GM18505 (cell line): ENCODE measurements at regions not wholly inside any gene's neighbourhood (a gene's known extent, or its start where the extent isn't known, plus 50 kb on each side); places are given as distances from the start of the nearest gene placed in this dataset.
A peak's percentile ranks its signal among the peaks of the same experiment; 100 is the strongest.

Experiments used
- ATAC-seq: cut with Tn5 transposase; IDR thresholded peaks from one replicate; pipeline ENCODE4 v1.9.1; 2021; ENCODE audit not compliant: unreplicated experiment
- POLR2A ChIP-seq: IDR thresholded peaks from 4 replicates; pipeline ENCODE4 v1.6.1; 2011; ENCODE audit warnings: borderline replicate concordance; ENCODE audit not compliant: insufficient read depth, insufficient read length; ENCODE audit errors: extremely low read depth

GRCh38 chr4:137774501-137774900 lies 242.2 kb upstream of the PCDH18 start:
- no peak for ATAC-seq
- no peak for TF ChIP-seq POLR2A

GRCh38 chr4:137768881-137769280 lies 236.6 kb upstream of the PCDH18 start:
- ATAC-seq, result no peak
- TF ChIP-seq POLR2A, result no peak

DNA sequence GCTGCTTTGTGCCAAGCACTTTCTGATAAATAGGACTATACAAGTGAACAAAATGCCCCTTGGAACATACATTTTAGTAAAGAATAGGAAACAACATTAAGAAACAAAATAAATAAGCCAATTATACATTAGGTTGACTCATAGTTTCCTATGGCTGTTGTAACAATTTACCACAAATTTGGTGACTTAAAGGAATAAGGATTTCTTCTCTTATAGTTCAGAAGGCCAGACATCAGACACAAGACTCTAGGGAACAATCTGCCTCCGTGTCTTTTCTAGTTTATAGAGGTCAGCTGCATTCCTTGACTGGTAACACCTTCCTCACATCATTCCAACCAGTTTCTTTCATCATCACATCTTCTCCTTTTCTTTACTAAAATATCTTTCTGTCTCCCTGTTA lies 235.9 kb upstream of the PCDH18 start:
- no peak for ATAC-seq

DNA sequence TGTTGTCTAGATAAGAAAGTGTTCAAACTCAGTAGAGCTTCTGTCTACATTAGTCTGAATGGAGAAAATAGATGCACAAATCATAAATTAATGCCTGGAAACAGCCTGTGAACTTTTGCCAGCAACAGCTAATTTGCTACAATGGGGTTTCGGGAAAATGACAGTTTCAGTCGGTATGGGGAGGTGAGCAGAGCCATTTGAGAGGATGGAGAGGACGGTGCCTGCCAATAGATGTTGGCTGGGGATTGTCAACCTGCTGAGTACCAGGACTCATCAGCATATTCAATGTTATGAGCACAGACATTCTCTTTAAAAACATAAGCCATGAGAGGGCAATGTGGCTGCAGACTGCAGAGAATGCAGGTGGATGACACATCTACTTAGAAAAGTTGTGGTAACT lies 230.3 kb upstream of the PCDH18 start:
- no peak for TF ChIP-seq POLR2A
- ATAC-seq, result no peak

More for the DNA sequence above, 235.9 kb upstream of the PCDH18 start:
- TF ChIP-seq POLR2A, result no peak

- ATAC-seq, result no peak
- TF ChIP-seq POLR2A, result no peak
These were observed 222.6 kb upstream of the PCDH18 start for GRCh38 chr4:137754652-137755471.

DNA sequence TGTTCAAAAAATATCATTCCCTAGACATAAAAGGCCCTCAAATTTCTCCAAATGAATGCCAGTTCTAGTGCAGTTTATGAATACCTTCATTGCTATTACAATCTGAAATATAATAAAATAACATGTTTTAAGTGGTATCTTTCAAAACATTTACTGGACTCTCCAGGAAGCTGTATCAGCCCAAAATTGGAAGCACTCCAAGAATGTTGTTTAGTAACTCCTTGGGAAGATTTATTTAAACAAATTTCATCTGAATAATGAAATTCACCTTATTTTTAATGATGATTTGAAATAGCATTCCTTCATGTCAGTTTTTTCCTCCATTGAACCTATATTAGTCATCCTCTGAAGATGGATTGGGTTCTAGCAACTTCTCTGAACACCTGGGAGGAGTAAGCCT lies 217.2 kb upstream of the PCDH18 start:
- no peak for TF ChIP-seq POLR2A
- no peak for ATAC-seq

- no peak for TF ChIP-seq POLR2A
- ATAC-seq, result no peak
These were observed 216.3 kb upstream of the PCDH18 start for GRCh38 chr4:137748616-137749015.

DNA sequence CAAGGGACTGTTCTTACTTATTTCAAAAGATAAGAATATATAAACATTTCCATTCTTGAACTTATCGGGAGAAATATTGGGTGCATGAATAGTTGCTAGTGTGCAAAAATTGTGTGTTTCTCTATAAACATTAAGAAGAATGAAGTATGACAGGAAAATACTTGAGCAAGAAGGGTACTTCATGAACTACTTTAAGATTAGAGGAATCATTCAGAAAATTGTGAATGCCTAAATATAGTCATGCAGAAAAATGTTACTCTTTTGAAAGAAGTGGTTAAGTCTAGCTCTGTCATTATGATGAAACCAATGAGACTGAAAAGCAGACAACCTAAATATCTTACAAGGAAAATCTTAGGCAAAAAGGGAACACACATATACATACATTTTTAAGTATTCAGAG lies 207.8 kb upstream of the PCDH18 start:
- TF ChIP-seq POLR2A, result no peak
- ATAC-seq, result no peak

- ATAC-seq, result no peak
- TF ChIP-seq POLR2A, result no peak
These were observed 207.1 kb upstream of the PCDH18 start for GRCh38 chr4:137739391-137739790.

GRCh38 chr4:137738375-137738990 lies 206.2 kb upstream of the PCDH18 start:
- TF ChIP-seq POLR2A, result no peak
- no peak for ATAC-seq

DNA sequence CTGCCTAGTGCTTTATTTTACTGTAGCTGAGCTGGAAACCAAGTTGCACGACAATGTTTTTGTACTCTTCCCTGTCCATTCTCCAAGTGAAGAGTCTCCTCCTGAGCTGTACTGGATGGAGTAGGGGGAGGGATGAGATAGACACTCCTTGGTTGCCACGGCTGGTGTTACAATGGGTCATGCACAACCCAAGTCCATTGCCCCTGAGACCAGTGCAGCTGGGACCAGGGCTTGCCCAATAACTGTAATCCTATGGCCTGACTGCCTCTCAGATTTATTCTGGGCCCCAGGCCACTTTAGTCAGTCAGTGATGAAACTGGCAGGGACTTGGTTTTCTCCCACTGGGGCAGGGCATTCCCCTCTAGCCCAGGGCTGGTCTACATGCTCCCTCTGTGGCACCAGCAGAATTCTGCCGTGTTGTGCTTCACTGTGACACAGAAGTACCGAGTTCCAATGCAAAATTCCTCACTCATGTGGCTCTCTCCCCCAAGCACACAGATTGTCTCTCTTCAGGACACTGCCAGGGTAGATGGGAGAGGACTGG lies 203.3 kb upstream of the PCDH18 start:
- ATAC-seq, result no peak
- TF ChIP-seq POLR2A, result no peak

DNA sequence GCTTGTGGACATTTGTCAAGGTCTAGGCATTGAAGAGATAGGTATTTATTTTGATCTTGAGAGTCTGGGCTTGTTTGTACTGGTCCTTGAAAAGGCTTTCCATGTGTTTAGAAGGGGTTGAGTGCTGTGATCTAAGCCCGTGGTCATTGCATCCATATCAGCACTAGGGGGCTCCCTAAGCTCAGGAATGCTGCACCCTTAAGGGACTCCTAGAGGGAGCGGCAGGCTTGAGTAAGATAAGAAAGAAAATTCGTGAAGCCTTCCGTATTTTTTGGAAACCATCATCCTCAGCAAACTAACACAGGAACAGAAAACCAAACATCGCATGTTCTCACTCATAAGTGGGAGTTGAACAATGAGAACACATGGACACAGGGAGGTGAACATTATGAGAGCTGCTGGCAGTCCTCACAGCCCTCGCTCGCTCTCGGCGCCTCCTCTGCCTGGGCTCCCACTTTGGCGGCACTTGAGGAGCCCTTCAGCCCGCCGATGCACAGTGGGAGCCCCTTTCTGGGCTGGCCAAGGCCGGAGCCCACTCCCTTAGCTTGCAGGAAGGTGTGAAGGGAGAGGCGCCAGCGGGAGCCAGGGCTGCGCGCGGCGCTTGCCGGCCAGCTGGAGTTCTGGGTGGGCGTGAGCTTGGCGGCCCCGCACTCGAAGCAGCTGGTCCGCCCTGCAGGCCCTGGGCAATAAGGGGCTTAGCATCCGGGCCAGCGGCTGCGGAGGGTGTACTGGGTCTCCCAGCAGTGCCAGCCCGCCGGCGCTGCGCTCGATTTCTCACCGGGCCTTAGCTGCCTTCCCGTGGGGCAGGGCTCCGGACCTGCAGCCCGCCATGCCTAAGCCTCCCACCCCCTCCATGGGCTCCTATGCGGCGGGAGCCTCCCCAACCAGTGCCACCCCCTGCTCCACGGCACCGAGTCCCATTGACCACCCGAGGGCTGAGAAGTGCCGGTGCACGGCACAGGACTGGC lies 201.2 kb upstream of the PCDH18 start:
- peak; percentile 76 for ATAC-seq

DNA sequence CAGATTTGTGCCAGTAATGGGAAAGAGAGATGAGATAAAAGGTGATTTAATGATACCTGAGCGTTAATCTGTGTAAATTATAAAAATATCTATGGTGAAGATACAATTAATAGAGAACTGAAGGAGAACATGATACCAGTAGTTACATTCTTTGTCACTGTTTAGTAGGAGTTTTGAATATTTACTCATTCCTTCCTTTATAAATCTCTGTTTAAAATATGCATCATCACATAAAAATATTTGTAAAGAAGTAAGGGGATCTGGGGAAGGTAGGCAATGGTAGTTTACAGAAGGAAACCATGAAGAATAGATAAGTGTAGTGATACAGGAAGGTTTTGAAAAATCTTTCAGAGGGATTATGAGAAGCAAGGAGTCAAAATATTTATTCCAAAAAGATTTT lies 190.6 kb upstream of the PCDH18 start:
- ATAC-seq, result no peak
- no peak for TF ChIP-seq POLR2A
